Heart right ventricle (tissue), 16 donors: ENCODE measurements at regions not wholly inside any gene's neighbourhood (a gene's known extent, or its start where the extent isn't known, plus 50 kb on each side); places are given as distances from the start of the nearest gene placed in this dataset.
"Not testable (repeated sequence)": the region's sequence is repeated elsewhere in the genome, so short reads cannot be mapped to it uniquely, and the experiment has no call there.

Experiments
- ATAC-seq, 8 donors: fragments of 200-7000 bp; cut with Tn5 transposase; one replicate each; pipeline ENCODE4 v1.9.1; 2020; ENCODE audit warnings: mild to moderate bottlenecking in 8 of 8, moderate library complexity in 8 of 8, moderate number of reproducible peaks in 1 of 8
- DNase-seq, 2 donors: peaks; one replicate each; pipeline ENCODE4 v3.0.0-alpha.2; 2020
- H3K27ac ChIP-seq, 10 donors: fragments of 200-600 bp; sonication (generic) in 2 of 10; one replicate each; pipeline versions ENCODE4 v1.5.0 to v1.8.0; 2020 to 2022; ENCODE audit warnings: mild to moderate bottlenecking in 3 of 10
- H3K27me3 ChIP-seq, 7 donors: fragments of 200-600 bp; one replicate each; pipeline ENCODE4 v1.8.0; 2021 to 2022; ENCODE audit warnings: mild to moderate bottlenecking in 2 of 7
- H3K36me3 ChIP-seq, 9 donors: fragments of 200-600 bp; sonication (generic) in 1 of 9; one replicate each; pipeline versions ENCODE4 v1.5.0 to v1.8.0; 2020 to 2022; ENCODE audit warnings: mild to moderate bottlenecking in 2 of 9
- H3K4me1 ChIP-seq, 9 donors: fragments of 200-600 bp; sonication (generic) in 1 of 9; one replicate each; pipeline versions ENCODE4 v1.5.0 to v1.8.0; 2020 to 2022; ENCODE audit warnings: mild to moderate bottlenecking in 4 of 9
- H3K4me3 ChIP-seq, 10 donors: fragments of 200-600 bp; sonication (generic) in 2 of 10; one replicate each; pipeline versions ENCODE4 v1.5.0 to v1.8.0; 2020 to 2022; ENCODE audit warnings: mild to moderate bottlenecking in 7 of 10, moderate library complexity in 2 of 10
- H3K9me3 ChIP-seq, 11 donors: fragments of 200-600 bp in 10 of 11; sonication (generic) in 2 of 11; one replicate each; pipeline versions ENCODE4 v1.5.0 to v1.8.0; 2013 to 2022; ENCODE audit warnings: mild to moderate bottlenecking in 2 of 11, control low read depth in 1 of 11, moderate library complexity in 1 of 11
- CTCF ChIP-seq, 9 donors: fragments of 200-600 bp; sonication (generic) in 2 of 9; IDR thresholded peaks; one replicate each; pipeline versions ENCODE4 v1.5.0 to v1.8.0; 2021 to 2022; ENCODE audit warnings: antibody characterized with exemption in 9 of 9, mild to moderate bottlenecking in 5 of 9, moderate library complexity in 1 of 9
- WGBS, 2 donors: extraction: QIAGEN DNeasy Blood & Tissue Kit; methylation state at CpG; one replicate each; pipeline ENCODE4 v1.1.7; 2013; ENCODE audit warnings: inconsistent platforms in 1 of 2; 5-methylcytosine and 5-hydroxymethylcytosine counted together
- intact Hi-C, 10 donors: fragments of 100-400 bp; cut with DNase I; formaldehyde crosslinking; loops; one replicate each; pipeline versions ENCODE4 v1.11.1 to v1.14.2; 2022
- donor health status: Arrhythmogenic right ventricular cardiomyopathy.
- donor health status: ischemic (EF 13 %, LVEDD 7.1; RV severe dilation, severe dysfunction).
- donor health status: healthy with polysubstance abuse.
- donor health status: DM: no; HTN: yes; CAD: no.
- donor health status: DM: no; HTN: no; CAD: no.
- donor health status: ischemic (EF 25% LVEDD 6.9; RV normal size, moderate dysfunction).
- donor health status: ischemic (EF 25% LVEDD 5.7; RV mildly dilated, moderate dysfunction).
- donor health status: healthy.
- donor health status: DM: yes; HTN: yes; CAD: no.
- donor health status: Ischemic cardiomyopathy.
- donor health status: ischemic (EF 35%, LVEDD 5.7; RV mildly dilated, moderate dysfunction).
- donor health status: nonischemic (EF 11% LVEDD 7.7; RV severe dilation, severe dysfunction).
- donor health status: DM: yes; HTN: yes; CAD: no.
- donor health status: PGD.
- donor health status: ischemic (EF 29% LVEDD 5.4; RV normal size, mild dysfunction).
- donor health status: nonischemic (EF 23%, LVEDD 6.1; RV moderate dilation, normal function).

GRCh38 chr2:190005513-190005912 lies 57.0 kb downstream of the MSTN start:
- no peak for DNase-seq
- Histone ChIP-seq H3K27me3 (no peaks in the 10 kb centered on the region), H3K36me3 (no peaks in the 10 kb centered on the region), H3K4me3 (no peak overlapping the region), H3K27ac (no peak overlapping the region), H3K9me3 (peaks cover 0 to under 1% (median 0%) of the 10 kb centered on the region in 11 donors), H3K4me1 (no peaks in the 10 kb centered on the region)
- no peak for ATAC-seq
- intact Hi-C loops: no loop called here
- TF ChIP-seq CTCF (IDR thresholded peaks at IDR 0.05): no peak

GRCh38 chr2:189999661-190000060 lies 62.9 kb downstream of the MSTN start:
- intact Hi-C loops: no loop called here
- no peak overlapping the region for H3K27ac ChIP-seq

GRCh38 chr2:189998665-189999064 lies 63.9 kb downstream of the MSTN start:
- ATAC-seq, H3K4me1 ChIP-seq, H3K27me3 ChIP-seq, H3K36me3 ChIP-seq, DNase-seq, intact Hi-C loops, H3K4me3 ChIP-seq, H3K27ac ChIP-seq: not testable (repeated sequence)
- H3K9me3 ChIP-seq: peaks cover 0 to 41% (median 13%) of the 10 kb centered on the region in 11 donors
- WGBS, 2 donors: 89 to 92% methylated on average over 2 of the region's 2 CpGs

More at GRCh38 chr2:189999661-190000060, 62.9 kb downstream of the MSTN start:
- no peak for TF ChIP-seq CTCF (IDR thresholded peaks at IDR 0.05)
- H3K36me3 ChIP-seq: no peaks in the 10 kb centered on the region
- DNase-seq (no peak), ATAC-seq (no peak)
- H3K4me1 ChIP-seq: no peaks in the 10 kb centered on the region
- H3K4me3 ChIP-seq: no peak overlapping the region
- H3K9me3 ChIP-seq: peaks cover 0 to 41% (median 13%) of the 10 kb centered on the region in 11 donors
- WGBS, 2 donors: 88 to 89% methylated on average over 7 of the region's 7 CpGs
- no peaks in the 10 kb centered on the region for H3K27me3 ChIP-seq

GRCh38 chr2:189997016-189997415 lies 65.5 kb downstream of the MSTN start:
- WGBS, 2 donors: 92 to 100% methylated on average over 1 of the region's 1 CpG
- H3K27ac ChIP-seq: no peak overlapping the region
- intact Hi-C loops: no loop called here
- no peaks in the 10 kb centered on the region for H3K4me1 ChIP-seq
- TF ChIP-seq CTCF (IDR thresholded peaks at IDR 0.05): no peak
- H3K36me3 ChIP-seq: no peaks in the 10 kb centered on the region
- H3K4me3 ChIP-seq: no peak overlapping the region
- no peak for ATAC-seq
- no peaks in the 10 kb centered on the region for H3K27me3 ChIP-seq
- peaks cover 0 to 56% (median 13%) of the 10 kb centered on the region in 11 donors for H3K9me3 ChIP-seq
- no peak for DNase-seq

GRCh38 chr2:189995679-189996078 lies 66.8 kb downstream of the MSTN start:
- intact Hi-C loops: no loop called here
- H3K36me3 ChIP-seq: no peaks in the 10 kb centered on the region
- no peak for TF ChIP-seq CTCF (IDR thresholded peaks at IDR 0.05)
- ATAC-seq (no peak), DNase-seq (no peak)
- H3K9me3 ChIP-seq: peaks cover 0 to 64% (median 13%) of the 10 kb centered on the region in 11 donors
- H3K27ac ChIP-seq: no peak overlapping the region
- H3K4me1 ChIP-seq: no peaks in the 10 kb centered on the region
- no peaks in the 10 kb centered on the region for H3K27me3 ChIP-seq
- H3K4me3 ChIP-seq: no peak overlapping the region
- 78 to 80% methylated on average over 2 of the region's 2 CpGs for WGBS, 2 donors
